ENCODE measurements at regions not wholly inside any gene's neighbourhood (a gene's known extent, or its start where the extent isn't known, plus 50 kb on each side); places are given as distances from the start of the nearest gene placed in this dataset.
A peak's percentile ranks its signal among the peaks of the same experiment; 100 is the strongest.

DNA sequence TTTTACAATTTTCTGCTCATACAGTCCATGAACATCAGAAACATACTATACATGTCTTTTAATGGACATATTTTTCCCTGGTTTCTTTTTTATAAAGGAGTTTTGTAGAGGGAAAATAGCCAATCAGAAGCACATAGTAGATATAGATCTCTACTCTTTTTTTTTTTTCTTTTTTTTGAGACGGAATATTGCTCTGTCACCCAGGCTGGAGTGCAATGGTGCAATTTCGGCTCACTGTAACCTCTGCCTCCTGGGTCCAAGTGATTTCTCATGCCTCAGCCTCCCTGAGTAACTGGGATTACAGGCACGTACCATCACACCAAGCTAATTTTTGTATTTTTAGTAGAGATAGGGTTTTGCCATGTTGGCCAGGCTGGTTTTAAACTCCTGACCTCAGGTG lies 83.2 kb upstream of the MGAT5 start:
- no peak for DNase-seq (ENCODE audit: low spot score in 2 of 2)
- intact Hi-C loops (cut with DNase I; ENCODE audit: low total_unique reads): no loop called here
- peaks cover 0 to 7% of the 10 kb centered on the region in 2 donors for H3K4me1 ChIP-seq
- no peak overlapping the region for H3K4me3 ChIP-seq
- H3K36me3 ChIP-seq: no peaks in the 10 kb centered on the region
- peak overlapping the region in 1 of 2 donors; percentile 33 for H3K27ac ChIP-seq
- H3K9me3 ChIP-seq: no peaks in the 10 kb centered on the region
- TF ChIP-seq POLR2A (IDR thresholded peaks at IDR 0.05): no peak
- no peak for TF ChIP-seq POLR2AphosphoS5 (IDR thresholded peaks at IDR 0.05)
- no peak for TF ChIP-seq CTCF (IDR thresholded peaks at IDR 0.05)
- H3K27me3 ChIP-seq: no peaks in the 10 kb centered on the region

DNA sequence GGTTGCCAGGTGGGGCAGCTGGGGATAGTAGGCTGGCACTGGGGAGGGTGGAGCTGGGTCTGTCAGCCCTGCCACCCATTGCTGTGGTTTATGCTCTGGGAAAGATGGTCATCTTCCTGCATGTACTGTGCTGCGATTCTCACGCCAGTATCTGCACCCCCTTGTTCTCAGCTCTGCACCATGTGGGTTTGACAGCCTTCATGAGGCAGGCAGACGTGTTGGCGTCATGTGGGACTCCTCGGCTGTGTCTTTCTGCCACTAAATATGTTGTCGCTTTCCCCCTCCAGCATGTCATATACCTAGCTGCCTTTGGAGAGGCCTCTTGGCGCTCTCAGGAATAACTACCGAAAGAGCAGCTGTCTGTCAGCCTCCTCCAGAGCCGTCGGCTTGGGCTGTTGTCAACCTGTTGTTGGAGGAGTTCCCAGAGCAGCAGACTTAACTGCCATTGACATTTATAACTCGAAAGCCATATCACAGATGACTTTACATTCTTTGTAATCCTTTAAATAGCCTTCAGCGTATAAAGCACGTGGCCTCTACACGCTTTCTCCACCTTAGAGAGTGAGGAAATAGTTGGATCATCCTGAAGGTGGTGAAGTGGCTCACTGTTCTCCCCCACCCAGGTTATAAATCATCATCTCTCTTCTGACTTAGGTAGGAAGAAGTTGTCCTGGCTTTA lies 80.4 kb upstream of the MGAT5 start:
- Histone ChIP-seq H3K4me3 (no peak overlapping the region), H3K27me3 (no peaks in the 10 kb centered on the region), H3K4me1 (peaks cover 4 to 7% of the 10 kb centered on the region in 2 donors), H3K9me3 (no peaks in the 10 kb centered on the region), H3K36me3 (no peaks in the 10 kb centered on the region), H3K27ac (peak overlapping the region; percentile 2 to 22)
- DNase-seq (ENCODE audit: low spot score in 2 of 2): no peak
- TF ChIP-seq CTCF (IDR thresholded peaks at IDR 0.05) (no peak), POLR2A (IDR thresholded peaks at IDR 0.05) (no peak), POLR2AphosphoS5 (IDR thresholded peaks at IDR 0.05) (no peak)
- intact Hi-C loops (cut with DNase I; ENCODE audit: low total_unique reads): no loop called here

DNA sequence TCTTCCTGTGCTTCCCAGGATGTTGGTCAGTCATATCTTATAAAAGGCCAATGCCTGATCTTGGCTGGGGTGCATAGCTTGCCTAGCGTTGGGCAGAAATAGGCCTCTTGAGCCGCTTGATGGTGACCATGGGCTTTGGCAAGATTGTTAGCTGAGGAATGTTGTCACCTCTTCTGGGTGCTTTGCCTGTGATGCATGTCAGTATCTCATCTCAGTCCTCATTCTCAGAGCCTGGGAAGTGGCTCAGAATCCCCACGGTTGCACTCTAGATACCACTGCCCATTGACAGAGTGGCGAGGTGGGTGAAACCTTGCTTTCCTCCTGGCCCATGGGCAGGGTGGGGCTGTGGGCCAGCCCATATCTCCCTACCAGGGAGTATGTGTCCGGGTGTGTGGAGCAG lies 79.2 kb upstream of the MGAT5 start:
- peaks cover 4 to 7% of the 10 kb centered on the region in 2 donors for H3K4me1 ChIP-seq
- no peak overlapping the region for H3K27ac ChIP-seq
- H3K27me3 ChIP-seq: no peaks in the 10 kb centered on the region
- no peaks in the 10 kb centered on the region for H3K9me3 ChIP-seq
- H3K36me3 ChIP-seq: no peaks in the 10 kb centered on the region
- intact Hi-C loops (cut with DNase I; ENCODE audit: low total_unique reads): no loop called here
- no peak overlapping the region for H3K4me3 ChIP-seq
- DNase-seq (ENCODE audit: low spot score in 2 of 2): no peak
- TF ChIP-seq POLR2AphosphoS5 (IDR thresholded peaks at IDR 0.05) (no peak), POLR2A (IDR thresholded peaks at IDR 0.05) (no peak), CTCF (IDR thresholded peaks at IDR 0.05) (no peak)

DNA sequence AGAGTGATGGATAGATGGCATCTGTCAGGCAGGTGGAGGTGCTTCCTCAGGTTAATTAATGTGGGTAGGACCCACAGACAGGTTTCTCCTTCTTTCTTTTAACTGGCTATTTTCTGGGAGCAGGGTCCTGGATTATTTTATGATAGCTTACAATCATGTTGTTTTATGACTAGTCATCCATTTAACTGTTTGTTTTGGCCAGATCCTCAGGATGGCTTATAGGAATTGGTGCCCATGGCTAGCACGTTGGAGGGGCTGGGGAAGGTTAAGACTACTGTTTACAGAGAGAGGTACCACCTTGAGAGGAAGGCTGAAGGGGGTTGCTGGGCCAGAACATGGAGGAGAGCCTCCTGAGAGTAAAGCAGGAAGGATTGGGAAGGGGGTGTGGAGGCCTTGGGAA lies 78.0 kb upstream of the MGAT5 start:
- no peaks in the 10 kb centered on the region for H3K27me3 ChIP-seq
- no peak for DNase-seq (ENCODE audit: low spot score in 2 of 2)
- no peak overlapping the region for H3K27ac ChIP-seq
- H3K36me3 ChIP-seq: no peaks in the 10 kb centered on the region
- H3K4me1 ChIP-seq: peaks cover 0 to 4% of the 10 kb centered on the region in 2 donors
- no peak overlapping the region for H3K4me3 ChIP-seq
- intact Hi-C loops (cut with DNase I; ENCODE audit: low total_unique reads): no loop called here
- no peaks in the 10 kb centered on the region for H3K9me3 ChIP-seq
- TF ChIP-seq POLR2A (IDR thresholded peaks at IDR 0.05): no peak
- no peak for TF ChIP-seq CTCF (IDR thresholded peaks at IDR 0.05)
- no peak for TF ChIP-seq POLR2AphosphoS5 (IDR thresholded peaks at IDR 0.05)

DNA sequence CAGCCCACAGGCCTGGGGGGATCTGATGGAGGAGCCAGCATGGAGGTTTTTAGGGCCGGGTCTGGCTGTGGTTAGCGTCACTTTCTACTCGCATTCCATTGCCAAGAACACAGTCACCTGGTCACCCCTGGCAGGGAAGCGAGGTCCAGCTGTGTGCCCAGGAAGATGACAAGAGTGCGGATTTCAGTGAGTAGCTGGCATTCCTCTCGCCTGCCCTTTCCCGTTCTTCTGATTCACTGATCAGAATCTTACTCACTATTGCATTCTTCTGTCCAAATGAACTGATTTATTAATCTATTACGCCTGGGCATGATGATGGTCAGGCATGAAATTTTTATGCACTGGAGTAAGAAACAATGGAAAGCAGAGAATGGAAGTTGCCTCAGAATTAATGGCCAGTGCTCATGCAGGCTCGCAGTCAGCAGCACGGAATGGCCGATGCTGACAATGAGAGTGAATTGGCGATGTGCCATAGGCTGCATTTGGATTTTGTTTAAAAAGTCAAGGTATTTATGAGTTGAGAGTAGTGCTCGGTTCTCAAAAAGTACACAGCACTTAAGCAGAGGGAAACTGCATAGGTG lies 76.4 kb upstream of the MGAT5 start:
- intact Hi-C loops (cut with DNase I; ENCODE audit: low total_unique reads): no loop called here
- no peaks in the 10 kb centered on the region for H3K27me3 ChIP-seq
- H3K9me3 ChIP-seq: no peaks in the 10 kb centered on the region
- H3K4me1 ChIP-seq: peaks cover 0 to 4% of the 10 kb centered on the region in 2 donors
- H3K4me3 ChIP-seq: no peak overlapping the region
- no peak for TF ChIP-seq POLR2AphosphoS5 (IDR thresholded peaks at IDR 0.05)
- TF ChIP-seq CTCF (IDR thresholded peaks at IDR 0.05): no peak
- TF ChIP-seq POLR2A (IDR thresholded peaks at IDR 0.05): no peak
- no peaks in the 10 kb centered on the region for H3K36me3 ChIP-seq
- peak in 1 of 2 donors; percentile 43 for DNase-seq (ENCODE audit: low spot score in 2 of 2)
- H3K27ac ChIP-seq: peak overlapping the region in 1 of 2 donors; percentile 15
